Spleen (tissue), 11 donors: ENCODE measurements at regions not wholly inside any gene's neighbourhood (a gene's known extent, or its start where the extent isn't known, plus 50 kb on each side); places are given as distances from the start of the nearest gene placed in this dataset.

ENCODE experiments used
- DNase-seq: peaks from one replicate; pipeline ENCODE4 v3.0.0-alpha.2; 2020
- H3K27ac ChIP-seq, 8 donors: fragments of 200-600 bp; sonication (generic) in 7 of 8; 1 replicate in 4 of 8; 2 replicates in 4 of 8; pipeline versions ENCODE4 v1.5.0 to v1.8.0; 2016 to 2021; ENCODE audit warnings: inconsistent platforms in 4 of 8, mild to moderate bottlenecking in 4 of 8, moderate library complexity in 1 of 8
- H3K27me3 ChIP-seq, 7 donors: fragments of 200-600 bp; sonication (generic) in 6 of 7; replicated peaks in 1 of 7; 1 replicate in 4 of 7; 2 replicates in 3 of 7; pipeline versions ENCODE4 v1.5.0 to v1.8.0; 2016 to 2021; ENCODE audit warnings: inconsistent platforms in 3 of 7, mild to moderate bottlenecking in 1 of 7
- H3K36me3 ChIP-seq, 6 donors: fragments of 200-600 bp; sonication (generic) in 5 of 6; 1 replicate in 4 of 6; 2 replicates in 2 of 6; pipeline versions ENCODE4 v1.5.0 to v1.8.0; 2016 to 2021; ENCODE audit warnings: inconsistent platforms in 2 of 6
- H3K4me1 ChIP-seq, 6 donors: fragments of 200-600 bp; sonication (generic) in 5 of 6; 1 replicate in 3 of 6; 2 replicates in 3 of 6; pipeline versions ENCODE4 v1.5.0 to v1.8.0; 2016 to 2021; ENCODE audit warnings: inconsistent platforms in 3 of 6
- H3K4me3 ChIP-seq, 8 donors: fragments of 200-600 bp; sonication (generic) in 7 of 8; 1 replicate in 4 of 8; 2 replicates in 4 of 8; pipeline versions ENCODE4 v1.5.0 to v1.8.0; 2016 to 2021; ENCODE audit warnings: inconsistent platforms in 4 of 8, mild to moderate bottlenecking in 4 of 8, moderate library complexity in 2 of 8
- H3K9me3 ChIP-seq, 8 donors: fragments of 200-600 bp; sonication (generic) in 7 of 8; 1 replicate in 4 of 8; 2 replicates in 4 of 8; pipeline versions ENCODE4 v1.5.0 to v1.8.0; 2016 to 2021; ENCODE audit warnings: inconsistent platforms in 4 of 8
- CTCF ChIP-seq, 11 experiments: fragments of 200-600 bp in 7 of 11; fragments of 450-650 bp in 4 of 11; sonication (generic) in 4 of 11; IDR thresholded peaks in 8 of 11; conservative IDR thresholded peaks in 3 of 11; 1 replicate in 7 of 11; 2 replicates in 4 of 11; pipeline versions ENCODE4 v1.4.0 to v1.8.0; 2016 to 2021; ENCODE audit warnings: antibody characterized with exemption in 11 of 11, inconsistent platforms in 4 of 11, mild to moderate bottlenecking in 1 of 11
- POLR2A ChIP-seq, 3 donors: fragments of 450-650 bp; IDR thresholded peaks; one replicate each; pipeline ENCODE4 v1.5.1; 2017; ENCODE audit warnings: antibody characterized with exemption in 3 of 3, mild to moderate bottlenecking in 1 of 3
- POLR2AphosphoS5 ChIP-seq, 3 donors: sonication (generic); formaldehyde crosslinking; IDR thresholded peaks; one replicate each; pipeline ENCODE4 v1.5.1; 2017; ENCODE audit warnings: antibody characterized with exemption in 3 of 3
- WGBS, 5 donors: extraction: QIAGEN DNeasy Blood & Tissue Kit in 3 of 5; methylation state at CpG; one replicate each; pipeline versions ENCODE4 v1.1.5 to v1.1.7; 2013 to 2018; 5-methylcytosine and 5-hydroxymethylcytosine counted together
- intact Hi-C: fragments of 100-400 bp; cut with DNase I; formaldehyde crosslinking; loops from one replicate; pipeline ENCODE4 v1.15.0; 2023; ENCODE audit warnings: low total_unique reads
- donor health status: healthy with polysubstance abuse.
- donor health status: DM: no; HTN: no; CAD: no; lungs with moderate emphysema.
- donor health status: DM: no; HTN: no; CAD: no.
- donor health status: Bipolar disorder and iron deficiency.
- donor health status: healthy.
- donor health status: DM: no; HTN: no; CAD: no.
- donor health status: DM: yes; HTN: yes; CAD: no.

DNA sequence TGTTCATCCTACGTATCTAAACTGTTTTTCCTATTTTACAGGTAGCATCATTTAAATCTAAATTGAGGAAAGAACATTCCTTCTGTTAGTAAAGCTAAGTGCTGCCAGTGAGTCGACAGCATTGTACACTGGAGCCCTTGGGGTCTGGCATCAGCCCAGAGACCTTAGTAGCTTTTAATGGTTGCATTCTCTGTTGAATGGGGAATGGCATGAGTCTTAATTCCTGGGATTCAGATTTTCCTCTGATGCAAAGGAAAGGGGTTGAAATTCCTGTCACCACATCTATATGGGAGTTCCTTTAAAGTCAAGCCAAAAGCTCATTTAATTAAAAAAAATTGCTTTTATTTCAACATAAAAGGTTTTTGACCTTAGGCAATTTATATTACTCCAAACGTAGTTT lies 148.4 kb upstream of the GBE1 start:
- no peaks in the 10 kb centered on the region for H3K4me1 ChIP-seq
- H3K36me3 ChIP-seq: no peaks in the 10 kb centered on the region
- intact Hi-C loops: no loop called here
- no peaks in the 10 kb centered on the region for H3K27me3 ChIP-seq
- WGBS, 5 donors: 64 to 82% (median 74%) methylated on average over 3 of the region's 3 CpGs
- no peak for DNase-seq
- H3K4me3 ChIP-seq: no peak overlapping the region
- no peak for TF ChIP-seq POLR2A (IDR thresholded peaks at IDR 0.05)
- TF ChIP-seq CTCF (IDR thresholded peaks at IDR 0.05 in 8 of 11, conservative IDR thresholded peaks at IDR 0.05 in 3 of 11): no peak
- TF ChIP-seq POLR2AphosphoS5 (IDR thresholded peaks at IDR 0.05): no peak
- H3K9me3 ChIP-seq: no peaks in the 10 kb centered on the region
- no peak overlapping the region for H3K27ac ChIP-seq

GRCh38 chr3:81908561-81908960 lies 147.1 kb upstream of the GBE1 start:
- TF ChIP-seq POLR2A (IDR thresholded peaks at IDR 0.05) (no peak), CTCF (IDR thresholded peaks at IDR 0.05 in 8 of 11, conservative IDR thresholded peaks at IDR 0.05 in 3 of 11) (no peak), POLR2AphosphoS5 (IDR thresholded peaks at IDR 0.05) (no peak)
- no peak for DNase-seq
- H3K4me3 ChIP-seq: no peak overlapping the region
- no peaks in the 10 kb centered on the region for H3K27me3 ChIP-seq
- no peaks in the 10 kb centered on the region for H3K36me3 ChIP-seq
- intact Hi-C loops: no loop called here
- WGBS, 5 donors: 10 to 45% (median 24%) methylated on average over 5 of the region's 5 CpGs
- no peak overlapping the region for H3K27ac ChIP-seq
- H3K9me3 ChIP-seq: no peaks in the 10 kb centered on the region
- no peaks in the 10 kb centered on the region for H3K4me1 ChIP-seq

DNA sequence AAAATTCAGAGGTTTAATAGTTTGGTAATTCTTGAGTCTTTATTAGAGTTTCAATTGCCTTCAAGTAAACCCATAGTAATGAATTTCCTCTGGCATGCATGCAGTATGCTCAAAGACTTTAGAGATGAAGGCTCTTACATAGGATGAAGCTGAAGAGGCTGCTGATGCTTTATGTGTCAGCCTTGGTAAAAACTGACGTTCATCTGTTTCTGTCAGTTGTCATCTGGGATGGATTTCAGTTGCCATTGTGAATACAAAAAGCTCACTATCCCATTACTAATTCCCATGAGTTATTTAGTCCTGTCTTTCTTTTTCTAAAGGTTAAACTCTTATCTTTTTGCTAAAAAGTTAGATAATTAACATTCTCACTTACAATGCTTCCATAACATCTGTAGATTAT lies 136.9 kb upstream of the GBE1 start:
- H3K9me3 ChIP-seq: no peaks in the 10 kb centered on the region
- intact Hi-C loops: no loop called here
- no peak overlapping the region for H3K4me3 ChIP-seq
- H3K27ac ChIP-seq: no peak overlapping the region
- H3K27me3 ChIP-seq: no peaks in the 10 kb centered on the region
- TF ChIP-seq POLR2A (IDR thresholded peaks at IDR 0.05) (no peak), CTCF (IDR thresholded peaks at IDR 0.05 in 8 of 11, conservative IDR thresholded peaks at IDR 0.05 in 3 of 11) (no peak), POLR2AphosphoS5 (IDR thresholded peaks at IDR 0.05) (no peak)
- 52 to 88% (median 84%) methylated on average over 1 of the region's 1 CpG for WGBS, 5 donors
- no peaks in the 10 kb centered on the region for H3K36me3 ChIP-seq
- no peak for DNase-seq
- no peaks in the 10 kb centered on the region for H3K4me1 ChIP-seq

DNA sequence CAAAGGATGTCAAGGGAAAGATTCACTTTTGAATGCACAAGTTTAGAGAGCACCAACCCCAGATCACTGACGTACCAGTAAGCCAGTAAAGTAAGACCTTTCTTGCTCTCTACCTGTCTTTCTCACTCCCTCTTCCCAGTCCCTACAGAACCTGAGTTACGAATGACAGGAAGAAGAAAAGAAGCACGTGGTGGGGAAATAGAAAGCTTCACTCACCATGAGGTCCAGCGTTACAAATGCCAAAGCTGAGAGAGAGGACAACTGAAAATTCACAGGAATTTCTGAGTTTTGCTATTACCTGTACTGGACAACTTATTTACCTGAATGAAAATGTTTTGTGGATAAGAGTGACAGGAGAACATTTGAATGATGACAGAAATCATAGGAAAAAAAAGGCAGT lies 133.2 kb upstream of the GBE1 start:
- TF ChIP-seq POLR2AphosphoS5 (IDR thresholded peaks at IDR 0.05) (no peak), CTCF (IDR thresholded peaks at IDR 0.05 in 8 of 11, conservative IDR thresholded peaks at IDR 0.05 in 3 of 11) (no peak), POLR2A (IDR thresholded peaks at IDR 0.05) (no peak)
- no peaks in the 10 kb centered on the region for H3K9me3 ChIP-seq
- no peaks in the 10 kb centered on the region for H3K27me3 ChIP-seq
- DNase-seq: no peak
- no peak overlapping the region for H3K4me3 ChIP-seq
- H3K36me3 ChIP-seq: no peaks in the 10 kb centered on the region
- no peak overlapping the region for H3K27ac ChIP-seq
- 72 to 84% (median 77%) methylated on average over 4 of the region's 4 CpGs for WGBS, 5 donors
- H3K4me1 ChIP-seq: no peaks in the 10 kb centered on the region
- intact Hi-C loops: no loop called here
